ENCODE measurements at regions not wholly inside any gene's neighbourhood (a gene's known extent, or its start where the extent isn't known, plus 50 kb on each side); places are given as distances from the start of the nearest gene placed in this dataset.

GRCh38 chr11:37788141-37788877, 1190.3 kb upstream of the RAG2 start:
- Mint-ChIP-seq H3K27me3 (no peaks in the 10 kb centered on the region), H3K36me3 (ENCODE audit: low read depth) (no peaks in the 10 kb centered on the region), H3K4me3 (no peak overlapping the region), H3K27ac (no peak overlapping the region), H3K9me3 (peaks cover 30% of the 10 kb centered on the region), H3K4me1 (ENCODE audit: low read depth) (no peaks in the 10 kb centered on the region)

- Mint-ChIP-seq H3K27ac (no peak overlapping the region), H3K4me1 (ENCODE audit: low read depth) (no peaks in the 10 kb centered on the region), H3K4me3 (no peak overlapping the region), H3K36me3 (ENCODE audit: low read depth) (no peaks in the 10 kb centered on the region), H3K27me3 (no peaks in the 10 kb centered on the region), H3K9me3 (peaks cover 42% of the 10 kb centered on the region)
Observed at GRCh38 chr11:37786214-37786755, 1188.2 kb upstream of the RAG2 start.

- Mint-ChIP-seq H3K27ac (no peak overlapping the region), H3K36me3 (ENCODE audit: low read depth) (no peaks in the 10 kb centered on the region), H3K27me3 (no peaks in the 10 kb centered on the region), H3K4me1 (ENCODE audit: low read depth) (no peaks in the 10 kb centered on the region), H3K4me3 (no peak overlapping the region), H3K9me3 (peaks cover 13% of the 10 kb centered on the region)
Observed at GRCh38 chr11:37774441-37774840, 1176.4 kb upstream of the RAG2 start.

- no peaks in the 10 kb centered on the region for H3K4me1 Mint-ChIP-seq (ENCODE audit: low read depth)
- no peaks in the 10 kb centered on the region for H3K27me3 Mint-ChIP-seq
- no peak overlapping the region for H3K27ac Mint-ChIP-seq
- no peak overlapping the region for H3K4me3 Mint-ChIP-seq
- peaks cover 6% of the 10 kb centered on the region for H3K9me3 Mint-ChIP-seq
- no peaks in the 10 kb centered on the region for H3K36me3 Mint-ChIP-seq (ENCODE audit: low read depth)
Observed at GRCh38 chr11:37770145-37770544, 1172.1 kb upstream of the RAG2 start.

- Mint-ChIP-seq H3K27ac (no peak overlapping the region), H3K36me3 (ENCODE audit: low read depth) (no peaks in the 10 kb centered on the region), H3K4me1 (ENCODE audit: low read depth) (no peaks in the 10 kb centered on the region), H3K27me3 (no peaks in the 10 kb centered on the region), H3K9me3 (peaks cover 6% of the 10 kb centered on the region), H3K4me3 (no peak overlapping the region)
Observed at GRCh38 chr11:37762079-37762478, 1164.0 kb upstream of the RAG2 start.

GRCh38 chr11:37755521-37755920, 1157.5 kb upstream of the RAG2 start:
- H3K4me3 Mint-ChIP-seq: no peak overlapping the region
- no peak overlapping the region for H3K27ac Mint-ChIP-seq
- no peaks in the 10 kb centered on the region for H3K4me1 Mint-ChIP-seq (ENCODE audit: low read depth)

GRCh38 chr11:37748641-37749040, 1150.6 kb upstream of the RAG2 start:
- Mint-ChIP-seq H3K36me3 (ENCODE audit: low read depth) (no peaks in the 10 kb centered on the region), H3K4me1 (ENCODE audit: low read depth) (no peaks in the 10 kb centered on the region), H3K9me3 (no peaks in the 10 kb centered on the region), H3K27me3 (no peaks in the 10 kb centered on the region), H3K4me3 (no peak overlapping the region), H3K27ac (no peak overlapping the region)

More at GRCh38 chr11:37755521-37755920, 1157.5 kb upstream of the RAG2 start:
- Mint-ChIP-seq H3K9me3 (peaks cover 9% of the 10 kb centered on the region), H3K27me3 (no peaks in the 10 kb centered on the region), H3K36me3 (ENCODE audit: low read depth) (no peaks in the 10 kb centered on the region)

GRCh38 chr11:37747121-37747520, 1149.1 kb upstream of the RAG2 start:
- no peaks in the 10 kb centered on the region for H3K4me1 Mint-ChIP-seq (ENCODE audit: low read depth)
- no peaks in the 10 kb centered on the region for H3K9me3 Mint-ChIP-seq
- no peak overlapping the region for H3K4me3 Mint-ChIP-seq
- no peak overlapping the region for H3K27ac Mint-ChIP-seq
- H3K36me3 Mint-ChIP-seq (ENCODE audit: low read depth): no peaks in the 10 kb centered on the region
- no peaks in the 10 kb centered on the region for H3K27me3 Mint-ChIP-seq

GRCh38 chr11:37727371-37727770, 1129.3 kb upstream of the RAG2 start:
- Mint-ChIP-seq H3K4me1 (ENCODE audit: low read depth) (no peaks in the 10 kb centered on the region), H3K9me3 (no peaks in the 10 kb centered on the region), H3K27ac (no peak overlapping the region), H3K27me3 (no peaks in the 10 kb centered on the region), H3K4me3 (no peak overlapping the region), H3K36me3 (ENCODE audit: low read depth) (no peaks in the 10 kb centered on the region)

GRCh38 chr11:37724315-37724714, 1126.3 kb upstream of the RAG2 start:
- Mint-ChIP-seq H3K9me3 (peaks cover 6% of the 10 kb centered on the region), H3K4me1 (ENCODE audit: low read depth) (no peaks in the 10 kb centered on the region), H3K4me3 (no peak overlapping the region), H3K27me3 (no peaks in the 10 kb centered on the region), H3K36me3 (ENCODE audit: low read depth) (no peaks in the 10 kb centered on the region), H3K27ac (no peak overlapping the region)

GRCh38 chr11:37721485-37721884, 1123.4 kb upstream of the RAG2 start:
- Mint-ChIP-seq H3K27ac (no peak overlapping the region), H3K4me1 (ENCODE audit: low read depth) (no peaks in the 10 kb centered on the region), H3K4me3 (no peak overlapping the region), H3K27me3 (no peaks in the 10 kb centered on the region), H3K9me3 (peaks cover 8% of the 10 kb centered on the region), H3K36me3 (ENCODE audit: low read depth) (no peaks in the 10 kb centered on the region)

GRCh38 chr11:37718431-37718999, 1120.5 kb upstream of the RAG2 start:
- H3K27ac Mint-ChIP-seq: no peak overlapping the region
- H3K27me3 Mint-ChIP-seq: no peaks in the 10 kb centered on the region
- H3K4me3 Mint-ChIP-seq: no peak overlapping the region
- no peaks in the 10 kb centered on the region for H3K36me3 Mint-ChIP-seq (ENCODE audit: low read depth)
- peaks cover 8% of the 10 kb centered on the region for H3K9me3 Mint-ChIP-seq
- H3K4me1 Mint-ChIP-seq (ENCODE audit: low read depth): no peaks in the 10 kb centered on the region

GRCh38 chr11:37712251-37712650, 1114.2 kb upstream of the RAG2 start:
- no peak overlapping the region for H3K27ac Mint-ChIP-seq
- H3K27me3 Mint-ChIP-seq: no peaks in the 10 kb centered on the region
- H3K4me1 Mint-ChIP-seq (ENCODE audit: low read depth): no peaks in the 10 kb centered on the region
- no peak overlapping the region for H3K4me3 Mint-ChIP-seq
- no peaks in the 10 kb centered on the region for H3K36me3 Mint-ChIP-seq (ENCODE audit: low read depth)
- peaks cover 7% of the 10 kb centered on the region for H3K9me3 Mint-ChIP-seq

- Mint-ChIP-seq H3K27me3 (no peaks in the 10 kb centered on the region), H3K4me1 (ENCODE audit: low read depth) (no peaks in the 10 kb centered on the region), H3K4me3 (no peak overlapping the region)
Observed at GRCh38 chr11:37710031-37710430, 1112.0 kb upstream of the RAG2 start.

GRCh38 chr11:37704791-37705190, 1106.8 kb upstream of the RAG2 start:
- Mint-ChIP-seq H3K4me1 (ENCODE audit: low read depth) (no peaks in the 10 kb centered on the region), H3K9me3 (peaks cover 11% of the 10 kb centered on the region), H3K36me3 (ENCODE audit: low read depth) (no peaks in the 10 kb centered on the region)

More at GRCh38 chr11:37710031-37710430, 1112.0 kb upstream of the RAG2 start:
- Mint-ChIP-seq H3K9me3 (peaks cover 7% of the 10 kb centered on the region), H3K36me3 (ENCODE audit: low read depth) (no peaks in the 10 kb centered on the region), H3K27ac (no peak overlapping the region)

More at GRCh38 chr11:37704791-37705190, 1106.8 kb upstream of the RAG2 start:
- Mint-ChIP-seq H3K27me3 (no peaks in the 10 kb centered on the region), H3K4me3 (no peak overlapping the region), H3K27ac (no peak overlapping the region)
